DOHH2 (cell line): ENCODE measurements at regions not wholly inside any gene's neighbourhood (a gene's known extent, or its start where the extent isn't known, plus 50 kb on each side); places are given as distances from the start of the nearest gene placed in this dataset.

Experiments
- H3F3A ChIP-seq: fragments of 200-600 bp; sonication (generic), shearing (Covaris generic); 2 replicates; pipeline ENCODE4 v1.6.0; 2016; ENCODE audit warnings: antibody characterized with exemption, mild to moderate bottlenecking; ENCODE audit not compliant: control insufficient read depth, insufficient read depth
- H3K27ac ChIP-seq: fragments of 200-600 bp; sonication (generic); 2 replicates; pipeline ENCODE4 v1.5.1; 2014; ENCODE audit warnings: low read depth, mild to moderate bottlenecking, low read length, moderate library complexity
- H3K27me3 ChIP-seq: fragments of 200-600 bp; sonication (generic); 2 replicates; pipeline ENCODE4 v1.6.1; 2014; ENCODE audit warnings: mild to moderate bottlenecking, low read length, mixed read lengths; ENCODE audit not compliant: control insufficient read depth
- H3K36me3 ChIP-seq: fragments of 200-600 bp; sonication (generic); 2 replicates; pipeline ENCODE4 v1.6.1; 2014; ENCODE audit warnings: mild to moderate bottlenecking, low read length, moderate library complexity, mixed read lengths; ENCODE audit not compliant: control insufficient read depth
- H3K4me1 ChIP-seq: fragments of 200-600 bp; sonication (generic); 2 replicates; pipeline ENCODE4 v1.6.1; 2014; ENCODE audit warnings: mild to moderate bottlenecking, low read length, mixed read lengths; ENCODE audit not compliant: control insufficient read depth
- H3K4me2 ChIP-seq: fragments of 200-600 bp; sonication (generic); 2 replicates; pipeline ENCODE4 v1.6.0; 2014; ENCODE audit warnings: mild to moderate bottlenecking, low read length, moderate library complexity
- H3K4me3 ChIP-seq: fragments of 200-600 bp; sonication (generic); 2 replicates; pipeline ENCODE4 v1.5.1; 2014; ENCODE audit warnings: mild to moderate bottlenecking, low read length, mixed read lengths
- H3K79me2 ChIP-seq: fragments of 200-600 bp; sonication (generic); 2 replicates; pipeline ENCODE4 v1.6.1; 2014; ENCODE audit warnings: mild to moderate bottlenecking, low read length, mixed read lengths; ENCODE audit not compliant: control insufficient read depth
- H3K9me2 ChIP-seq: fragments of 200-600 bp; sonication (generic); replicated peaks from 2 replicates; pipeline ENCODE4 v1.6.1; 2014; ENCODE audit warnings: mild to moderate bottlenecking, low read length, mixed read lengths; ENCODE audit not compliant: control insufficient read depth
- H3K9me3 ChIP-seq: fragments of 200-600 bp; sonication (generic); 2 replicates; pipeline ENCODE4 v1.6.1; 2014; ENCODE audit warnings: antibody characterized with exemption, low read length, mixed read lengths; ENCODE audit not compliant: control insufficient read depth, insufficient read depth
- H4K20me1 ChIP-seq: fragments of 200-600 bp; sonication (generic); 2 replicates; pipeline ENCODE4 v1.6.0; 2014; ENCODE audit warnings: low read depth, mild to moderate bottlenecking, antibody characterized with exemption, low read length, moderate library complexity; ENCODE audit not compliant: control insufficient read depth, insufficient read depth
- CTCF ChIP-seq: fragments of 200-600 bp; sonication (generic); IDR thresholded peaks from one replicate; pipeline ENCODE4 v1.5.1; 2014; ENCODE audit warnings: antibody characterized with exemption, mild to moderate bottlenecking, low read depth, low read length; ENCODE audit not compliant: poor library complexity, severe bottlenecking
- EZH2phosphoT487 ChIP-seq: fragments of 200-600 bp; sonication (generic); IDR thresholded peaks from 2 replicates; pipeline ENCODE4 v1.6.1; 2017; ENCODE audit warnings: borderline replicate concordance, mild to moderate bottlenecking, antibody characterized with exemption, low read length, moderate library complexity, mixed read lengths

- H3K4me3 ChIP-seq = no peak overlapping the region
- no peaks in the 10 kb centered on the region for H3K27me3 ChIP-seq
- H3K4me2 ChIP-seq = peak overlapping the region; percentile 71; the same call in 1 of the 2 replicates
- peak overlapping the region; percentile 57; the same call in 1 of the 2 replicates for H3K27ac ChIP-seq
- TF ChIP-seq EZH2phosphoT487 (no peak), CTCF (no peak)
- H4K20me1 ChIP-seq = no peaks in the 10 kb centered on the region
- 0 out of 2 replicates have a peak, but pooled peaks cover 3% of the 10 kb centered on the region for H3K9me3 ChIP-seq
- H3K9me2 ChIP-seq = no peaks in the 10 kb centered on the region
- no peaks in the 10 kb centered on the region; the same call in none of the 2 replicates for H3F3A ChIP-seq
- peaks cover 11% of the 10 kb centered on the region for H3K36me3 ChIP-seq
- no peaks in the 10 kb centered on the region for H3K79me2 ChIP-seq
- H3K4me1 ChIP-seq = peaks cover 93% of the 10 kb centered on the region
Observed at GRCh38 chr3:101939361-101940049, 90.2 kb downstream of the NFKBIZ start.

GRCh38 chr3:101940521-101941317, 91.4 kb downstream of the NFKBIZ start:
- Histone ChIP-seq H3K4me3 (peak overlapping the region; percentile 16), H4K20me1 (no peaks in the 10 kb centered on the region), H3K9me3 (0 out of 2 replicates have a peak, but pooled peaks cover 3% of the 10 kb centered on the region), H3K4me2 (peak overlapping the region; percentile 71), H3K79me2 (no peaks in the 10 kb centered on the region), H3K4me1 (peaks cover 91% of the 10 kb centered on the region), H3K36me3 (peaks cover 11% of the 10 kb centered on the region), H3K27me3 (no peaks in the 10 kb centered on the region), H3K27ac (no peak overlapping the region), H3K9me2 (no peaks in the 10 kb centered on the region), H3F3A (no peaks in the 10 kb centered on the region; the same call in none of the 2 replicates)
- TF ChIP-seq CTCF (no peak), EZH2phosphoT487 (no peak)

GRCh38 chr3:101941318-101942040, 92.2 kb downstream of the NFKBIZ start:
- no peaks in the 10 kb centered on the region; the same call in none of the 2 replicates for H3F3A ChIP-seq
- H3K9me3 ChIP-seq = 0 out of 2 replicates have a peak, but pooled peaks cover 3% of the 10 kb centered on the region
- TF ChIP-seq CTCF (no peak), EZH2phosphoT487 (no peak)
- H3K4me1 ChIP-seq = peaks cover 90% of the 10 kb centered on the region
- H3K79me2 ChIP-seq = no peaks in the 10 kb centered on the region
- H3K36me3 ChIP-seq = peaks cover 11% of the 10 kb centered on the region
- H3K27ac ChIP-seq = peak overlapping the region; percentile 34
- no peaks in the 10 kb centered on the region for H3K9me2 ChIP-seq
- H3K27me3 ChIP-seq = no peaks in the 10 kb centered on the region
- H3K4me2 ChIP-seq = peak overlapping the region; percentile 71
- no peaks in the 10 kb centered on the region for H4K20me1 ChIP-seq
- peak overlapping the region; percentile 55 for H3K4me3 ChIP-seq
